Stomach (tissue), 8 donors: ENCODE measurements at regions not wholly inside any gene's neighbourhood (a gene's known extent, or its start where the extent isn't known, plus 50 kb on each side); places are given as distances from the start of the nearest gene placed in this dataset.

Experiments
- DNase-seq, 2 donors: peaks; one replicate each; pipeline versions ENCODE4 v3.0.0 to v3.0.0-alpha.2; 2013 to 2019
- H3K27ac ChIP-seq, 5 donors: fragments of 200-600 bp in 4 of 5; sonication (generic) in 4 of 5; one replicate each; pipeline ENCODE4 v1.5.1; 2013 to 2019; ENCODE audit warnings: mild to moderate bottlenecking in 1 of 5, moderate library complexity in 1 of 5
- H3K27me3 ChIP-seq, 3 donors: fragments of 200-600 bp; sonication (generic); one replicate each; pipeline ENCODE4 v1.5.1; 2017 to 2019; ENCODE audit warnings: mixed run types in 1 of 3
- H3K36me3 ChIP-seq, 4 donors: fragments of 200-600 bp; sonication (generic); 1 replicate in 3 of 4; 2 replicates in 1 of 4; pipeline ENCODE4 v1.5.1; 2016 to 2019
- H3K4me1 ChIP-seq, 4 donors: fragments of 200-600 bp; sonication (generic); one replicate each; pipeline ENCODE4 v1.5.1; 2016 to 2019
- H3K4me3 ChIP-seq, 4 donors: fragments of 200-600 bp; sonication (generic) in 3 of 4; one replicate each; pipeline ENCODE4 v1.5.1; 2016 to 2019; ENCODE audit warnings: mild to moderate bottlenecking in 1 of 4
- H3K9me3 ChIP-seq, 4 donors: fragments of 200-600 bp; sonication (generic); one replicate each; pipeline ENCODE4 v1.5.1; 2016 to 2019
- CTCF ChIP-seq, 7 experiments: fragments of 450-650 bp in 4 of 7; fragments of 200-600 bp in 3 of 7; sonication (generic) in 3 of 7; IDR thresholded peaks; one replicate each; pipeline ENCODE4 v1.5.1; 2016 to 2019; ENCODE audit warnings: antibody characterized with exemption in 7 of 7, control low read depth in 2 of 7, mild to moderate bottlenecking in 1 of 7
- EP300 ChIP-seq: sonication (generic); formaldehyde crosslinking; IDR thresholded peaks from one replicate; pipeline ENCODE4 v1.6.1; 2017; ENCODE audit warnings: antibody characterized with exemption
- POLR2A ChIP-seq, 4 donors: fragments of 450-650 bp; IDR thresholded peaks; one replicate each; pipeline ENCODE4 v1.6.1; 2016; ENCODE audit warnings: antibody characterized with exemption in 4 of 4, control low read depth in 2 of 4, mild to moderate bottlenecking in 1 of 4, moderate library complexity in 1 of 4
- POLR2AphosphoS5 ChIP-seq, 3 donors: sonication (generic); formaldehyde crosslinking; IDR thresholded peaks; one replicate each; pipeline ENCODE4 v1.6.1; 2016; ENCODE audit warnings: antibody characterized with exemption in 3 of 3
- WGBS, 5 donors: extraction: QIAGEN DNeasy Blood & Tissue Kit in 3 of 5; methylation state at CpG; one replicate each; pipeline versions ENCODE4 v1.1.5 to v1.1.7; 2013 to 2018; 5-methylcytosine and 5-hydroxymethylcytosine counted together
- intact Hi-C: fragments of 100-400 bp; cut with DNase I; formaldehyde crosslinking; loops from one replicate; pipeline ENCODE4 v1.15.1; 2023; ENCODE audit warnings: low total_unique reads
- donor health status: healthy with polysubstance abuse.
- donor health status: Bipolar disorder and iron deficiency.
- donor health status: healthy.

DNA sequence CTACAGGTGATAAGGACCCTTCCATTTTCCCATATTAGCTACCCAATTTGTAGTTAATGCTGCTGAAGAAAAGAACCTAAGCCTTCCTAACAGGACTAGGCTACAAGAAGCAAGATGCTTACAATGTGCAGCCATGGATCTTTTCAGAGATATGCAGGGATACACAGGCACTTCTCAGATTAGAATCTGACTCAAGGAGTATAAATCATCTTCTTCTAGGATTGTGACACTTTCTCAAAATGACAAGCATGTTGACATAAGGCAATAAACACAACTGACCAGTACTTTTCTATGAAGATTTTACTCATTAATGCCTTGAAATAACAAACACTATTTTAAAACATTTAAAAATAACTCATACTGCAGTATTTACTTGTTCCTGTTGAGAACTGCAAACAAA is 127.9 kb upstream of the ACVR2A start:
- no peak for DNase-seq
- Histone ChIP-seq H3K27me3 (no peaks in the 10 kb centered on the region), H3K4me1 (no peaks in the 10 kb centered on the region), H3K4me3 (no peak overlapping the region), H3K27ac (no peak overlapping the region), H3K9me3 (no peaks in the 10 kb centered on the region), H3K36me3 (no peaks in the 10 kb centered on the region)
- intact Hi-C loops: no loop called here
- no peak for TF ChIP-seq POLR2AphosphoS5 (IDR thresholded peaks at IDR 0.05)
- no peak for TF ChIP-seq EP300
- TF ChIP-seq POLR2A (IDR thresholded peaks at IDR 0.05): no peak
- TF ChIP-seq CTCF (IDR thresholded peaks at IDR 0.05): no peak

GRCh38 chr2:147715807-147716206 is 129.0 kb upstream of the ACVR2A start:
- no peaks in the 10 kb centered on the region for H3K27me3 ChIP-seq
- no peaks in the 10 kb centered on the region for H3K36me3 ChIP-seq
- no peak overlapping the region for H3K4me3 ChIP-seq
- no peak for DNase-seq
- no peak for TF ChIP-seq POLR2AphosphoS5 (IDR thresholded peaks at IDR 0.05)
- no peak for TF ChIP-seq CTCF (IDR thresholded peaks at IDR 0.05)
- TF ChIP-seq EP300: no peak
- no peak for TF ChIP-seq POLR2A (IDR thresholded peaks at IDR 0.05)
- no peak overlapping the region for H3K27ac ChIP-seq
- intact Hi-C loops: no loop called here
- no peaks in the 10 kb centered on the region for H3K9me3 ChIP-seq
- H3K4me1 ChIP-seq: no peaks in the 10 kb centered on the region

DNA sequence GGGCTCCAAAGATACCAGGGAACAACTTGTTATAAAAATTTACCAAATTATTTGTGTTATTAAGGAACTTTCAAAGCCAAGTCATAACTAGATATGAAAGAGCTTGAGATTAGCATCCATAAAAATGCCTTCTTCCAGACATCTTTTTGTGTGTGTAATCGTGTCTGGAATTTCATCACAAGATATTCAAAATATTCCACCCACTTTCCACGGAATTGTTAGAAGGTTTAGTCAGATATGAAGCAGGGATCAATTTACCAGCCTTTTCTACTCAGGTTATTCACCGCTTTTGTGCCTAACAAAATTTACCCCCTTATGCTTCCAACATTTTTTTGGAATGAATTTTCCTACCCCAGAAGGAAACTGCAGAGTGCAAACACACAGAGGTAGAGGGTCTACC is 130.2 kb upstream of the ACVR2A start:
- H3K4me3 ChIP-seq: no peak overlapping the region
- intact Hi-C loops: no loop called here
- TF ChIP-seq EP300: no peak
- TF ChIP-seq POLR2AphosphoS5 (IDR thresholded peaks at IDR 0.05): no peak
- TF ChIP-seq CTCF (IDR thresholded peaks at IDR 0.05): no peak
- no peak for TF ChIP-seq POLR2A (IDR thresholded peaks at IDR 0.05)
- no peaks in the 10 kb centered on the region for H3K9me3 ChIP-seq
- WGBS, 5 donors: 84 to 88% (median 85%) methylated on average over 3 of the region's 3 CpGs
- H3K27ac ChIP-seq: no peak overlapping the region
- H3K27me3 ChIP-seq: no peaks in the 10 kb centered on the region
- H3K36me3 ChIP-seq: no peaks in the 10 kb centered on the region
- H3K4me1 ChIP-seq: no peaks in the 10 kb centered on the region
- DNase-seq: no peak

DNA sequence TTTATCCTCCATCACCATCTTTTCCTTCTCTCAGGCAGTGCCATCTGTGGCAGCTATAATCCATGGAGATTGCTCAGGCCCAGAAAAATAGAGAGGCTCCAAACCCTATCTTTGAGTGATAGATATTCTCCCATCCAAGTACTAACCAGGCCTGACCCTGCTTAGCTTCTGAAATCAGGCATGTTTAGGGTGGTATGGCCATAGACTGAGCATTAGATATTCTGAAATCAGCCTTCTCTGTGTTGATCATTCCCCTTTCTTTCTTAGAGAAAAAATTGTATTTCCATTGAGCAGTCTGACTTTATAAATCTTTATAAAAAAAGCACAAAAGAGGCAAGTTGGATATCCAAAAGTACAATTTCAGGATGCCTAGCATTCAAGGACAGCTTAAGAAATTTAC is 131.5 kb upstream of the ACVR2A start:
- no peak overlapping the region for H3K27ac ChIP-seq
- no peaks in the 10 kb centered on the region for H3K9me3 ChIP-seq
- H3K27me3 ChIP-seq: no peaks in the 10 kb centered on the region
- no peak overlapping the region for H3K4me3 ChIP-seq
- no peaks in the 10 kb centered on the region for H3K36me3 ChIP-seq
- no peak for TF ChIP-seq POLR2AphosphoS5 (IDR thresholded peaks at IDR 0.05)
- TF ChIP-seq POLR2A (IDR thresholded peaks at IDR 0.05): no peak
- TF ChIP-seq CTCF (IDR thresholded peaks at IDR 0.05): no peak
- TF ChIP-seq EP300: no peak
- no peak for DNase-seq
- intact Hi-C loops: no loop called here
- no peaks in the 10 kb centered on the region for H3K4me1 ChIP-seq

GRCh38 chr2:147712051-147712450 is 132.8 kb upstream of the ACVR2A start:
- no peak for DNase-seq
- Histone ChIP-seq H3K4me1 (no peaks in the 10 kb centered on the region), H3K27me3 (no peaks in the 10 kb centered on the region), H3K9me3 (no peaks in the 10 kb centered on the region), H3K4me3 (no peak overlapping the region), H3K27ac (no peak overlapping the region), H3K36me3 (no peaks in the 10 kb centered on the region)
- 81 to 92% (median 87%) methylated on average over 2 of the region's 2 CpGs for WGBS, 5 donors
- intact Hi-C loops: no loop called here
- no peak for TF ChIP-seq EP300
- TF ChIP-seq CTCF (IDR thresholded peaks at IDR 0.05): no peak
- no peak for TF ChIP-seq POLR2AphosphoS5 (IDR thresholded peaks at IDR 0.05)
- TF ChIP-seq POLR2A (IDR thresholded peaks at IDR 0.05): no peak
